Transverse colon (tissue), 4 donors: ENCODE measurements at regions not wholly inside any gene's neighbourhood (a gene's known extent, or its start where the extent isn't known, plus 50 kb on each side); places are given as distances from the start of the nearest gene placed in this dataset.

ENCODE experiments used
- EP300 ChIP-seq: sonication (generic); formaldehyde crosslinking; IDR thresholded peaks from one replicate; pipeline ENCODE4 v1.6.1; 2017; ENCODE audit warnings: antibody characterized with exemption, low read depth
- POLR2AphosphoS5 ChIP-seq, 3 donors: sonication (generic); formaldehyde crosslinking; IDR thresholded peaks; one replicate each; pipeline ENCODE4 v1.6.1; 2016; ENCODE audit warnings: antibody characterized with exemption in 3 of 3
- TF ChIP-seq, protein P1 (sequence below), 5 experiments: fragments of 200-600 bp in 3 of 5; fragments of 450-650 bp in 2 of 5; sonication (generic) in 3 of 5; IDR thresholded peaks; 1 replicate in 2 of 5; 2 replicates in 3 of 5; pipeline ENCODE4 v1.5.1; 2016 to 2017; ENCODE audit warnings: antibody characterized with exemption in 5 of 5, inconsistent platforms in 3 of 5, mild to moderate bottlenecking in 2 of 5, moderate library complexity in 1 of 5

DNA sequence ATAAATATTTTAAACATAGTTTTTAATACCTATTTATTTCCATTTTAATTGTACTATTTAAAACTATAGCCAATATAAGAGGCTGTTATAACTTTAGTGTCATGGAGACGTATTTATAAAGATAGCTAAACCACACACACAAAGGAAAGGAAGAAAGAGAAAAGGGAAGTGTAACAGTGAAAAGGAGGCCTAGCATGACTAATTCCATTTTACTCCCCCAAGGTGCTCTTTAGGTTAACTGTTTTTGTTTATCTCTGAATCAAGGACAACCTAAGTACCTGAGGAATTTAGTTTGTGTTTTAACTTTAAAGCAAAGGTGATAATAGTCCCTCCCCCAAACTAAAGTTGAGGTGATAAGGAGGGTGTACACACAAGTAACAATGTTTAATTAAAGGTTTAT, 1188.9 kb upstream of the C9orf72 start:
- TF ChIP-seq, protein P1, sequence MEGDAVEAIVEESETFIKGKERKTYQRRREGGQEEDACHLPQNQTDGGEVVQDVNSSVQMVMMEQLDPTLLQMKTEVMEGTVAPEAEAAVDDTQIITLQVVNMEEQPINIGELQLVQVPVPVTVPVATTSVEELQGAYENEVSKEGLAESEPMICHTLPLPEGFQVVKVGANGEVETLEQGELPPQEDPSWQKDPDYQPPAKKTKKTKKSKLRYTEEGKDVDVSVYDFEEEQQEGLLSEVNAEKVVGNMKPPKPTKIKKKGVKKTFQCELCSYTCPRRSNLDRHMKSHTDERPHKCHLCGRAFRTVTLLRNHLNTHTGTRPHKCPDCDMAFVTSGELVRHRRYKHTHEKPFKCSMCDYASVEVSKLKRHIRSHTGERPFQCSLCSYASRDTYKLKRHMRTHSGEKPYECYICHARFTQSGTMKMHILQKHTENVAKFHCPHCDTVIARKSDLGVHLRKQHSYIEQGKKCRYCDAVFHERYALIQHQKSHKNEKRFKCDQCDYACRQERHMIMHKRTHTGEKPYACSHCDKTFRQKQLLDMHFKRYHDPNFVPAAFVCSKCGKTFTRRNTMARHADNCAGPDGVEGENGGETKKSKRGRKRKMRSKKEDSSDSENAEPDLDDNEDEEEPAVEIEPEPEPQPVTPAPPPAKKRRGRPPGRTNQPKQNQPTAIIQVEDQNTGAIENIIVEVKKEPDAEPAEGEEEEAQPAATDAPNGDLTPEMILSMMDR (IDR thresholded peaks at IDR 0.05) = no peak
- TF ChIP-seq EP300 = no peak
- TF ChIP-seq POLR2AphosphoS5 (IDR thresholded peaks at IDR 0.05) = no peak
